Heart left ventricle (tissue), 16 donors: ENCODE measurements at regions not wholly inside any gene's neighbourhood (a gene's known extent, or its start where the extent isn't known, plus 50 kb on each side); places are given as distances from the start of the nearest gene placed in this dataset.
A peak's percentile ranks its signal among the peaks of the same experiment; 100 is the strongest.
"Not testable (repeated sequence)": the region's sequence is repeated elsewhere in the genome, so short reads cannot be mapped to it uniquely, and the experiment has no call there.

ENCODE experiments used
- ATAC-seq, 4 donors: fragments of 200-7000 bp; cut with Tn5 transposase; one replicate each; pipeline ENCODE4 v1.9.1; 2020 to 2022; ENCODE audit warnings: moderate library complexity in 4 of 4, mild to moderate bottlenecking in 3 of 4, moderate number of reproducible peaks in 1 of 4
- DNase-seq, 5 donors: peaks; one replicate each; pipeline ENCODE4 v3.0.0-alpha.2; 2020
- H3K27ac ChIP-seq, 12 donors: fragments of 200-600 bp; sonication (generic) in 4 of 12; one replicate each; pipeline versions ENCODE4 v1.5.0 to v1.8.0; 2016 to 2022; ENCODE audit warnings: mild to moderate bottlenecking in 2 of 12
- H3K27me3 ChIP-seq, 9 donors: fragments of 200-600 bp; sonication (generic) in 2 of 9; one replicate each; pipeline versions ENCODE4 v1.5.1 to v1.8.0; 2016 to 2022; ENCODE audit warnings: mild to moderate bottlenecking in 3 of 9
- H3K36me3 ChIP-seq, 9 donors: fragments of 200-600 bp; sonication (generic) in 2 of 9; one replicate each; pipeline versions ENCODE4 v1.5.0 to v1.8.0; 2018 to 2022; ENCODE audit warnings: mild to moderate bottlenecking in 2 of 9
- H3K4me1 ChIP-seq, 12 donors: fragments of 200-600 bp; sonication (generic) in 4 of 12; one replicate each; pipeline versions ENCODE4 v1.5.0 to v1.8.0; 2016 to 2022; ENCODE audit warnings: mild to moderate bottlenecking in 3 of 12
- H3K4me3 ChIP-seq, 12 donors: fragments of 200-600 bp; sonication (generic) in 4 of 12; one replicate each; pipeline versions ENCODE4 v1.5.0 to v1.8.0; 2017 to 2022; ENCODE audit warnings: mild to moderate bottlenecking in 9 of 12, moderate library complexity in 4 of 12
- H3K9me3 ChIP-seq, 12 donors: fragments of 200-600 bp; sonication (generic) in 4 of 12; one replicate each; pipeline versions ENCODE4 v1.5.0 to v1.8.0; 2016 to 2022; ENCODE audit warnings: mild to moderate bottlenecking in 1 of 12
- POLR2A ChIP-seq, 2 donors: fragments of 450-650 bp; IDR thresholded peaks; one replicate each; pipeline ENCODE4 v1.6.1; 2017; ENCODE audit warnings: antibody characterized with exemption in 2 of 2, mild to moderate bottlenecking in 2 of 2, moderate library complexity in 2 of 2
- WGBS, 4 donors: extraction: QIAGEN DNeasy Blood & Tissue Kit in 2 of 4; methylation state at CpG; one replicate each; pipeline versions ENCODE4 v1.1.5 to v1.1.7; 2013 to 2018; 5-methylcytosine and 5-hydroxymethylcytosine counted together
- intact Hi-C, 10 donors: fragments of 100-400 bp; cut with DNase I; formaldehyde crosslinking; loops; one replicate each; pipeline versions ENCODE4 v1.11.1 to v1.14.2; 2022
- TF ChIP-seq, protein P1 (sequence below), 12 donors: fragments of 200-600 bp; sonication (generic) in 4 of 12; IDR thresholded peaks; one replicate each; pipeline versions ENCODE4 v1.5.0 to v1.8.0; 2018 to 2022; ENCODE audit warnings: antibody characterized with exemption in 12 of 12, mild to moderate bottlenecking in 5 of 12
- donor health status: ischemic (EF 13 %, LVEDD 7.1; RV severe dilation, severe dysfunction).
- donor health status: healthy with polysubstance abuse.
- donor health status: DM: no; HTN: yes; CAD: no.
- donor health status: DM: no; HTN: no; CAD: no.
- donor health status: ischemic (EF 25% LVEDD 6.9; RV normal size, moderate dysfunction).
- donor health status: ischemic (EF 25% LVEDD 5.7; RV mildly dilated, moderate dysfunction).
- donor health status: healthy.
- donor health status: DM: yes; HTN: yes; CAD: no.
- donor health status: ischemic (EF 35%, LVEDD 5.7; RV mildly dilated, moderate dysfunction).
- donor health status: nonischemic (EF 11% LVEDD 7.7; RV severe dilation, severe dysfunction).
- donor health status: DM: yes; HTN: yes; CAD: no.
- donor health status: PGD.
- donor health status: ischemic (EF 29% LVEDD 5.4; RV normal size, mild dysfunction).
- donor health status: nonischemic (EF 23%, LVEDD 6.1; RV moderate dilation, normal function).

DNA sequence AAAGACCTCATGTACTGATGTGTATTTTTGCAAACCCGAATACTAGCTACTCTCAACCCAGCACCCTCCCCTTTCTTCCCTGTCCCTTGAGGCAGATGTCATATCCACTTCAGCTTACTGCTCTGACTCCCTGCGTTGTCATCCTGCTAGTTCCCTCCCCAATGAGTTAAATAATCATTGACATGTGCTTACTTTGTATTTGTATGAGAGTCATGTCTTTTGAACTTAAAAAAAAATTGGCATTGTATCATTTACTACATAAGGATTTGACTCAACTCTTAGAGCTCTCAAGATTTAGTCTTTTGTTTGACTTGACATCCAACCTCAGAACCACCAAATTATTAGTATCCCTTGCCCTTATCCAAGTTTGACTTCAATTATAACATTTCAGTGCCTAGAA, 219.7 kb upstream of the TUT7 start:
- no peaks in the 10 kb centered on the region for H3K27me3 ChIP-seq
- WGBS, 4 donors = 67 to 84% (median 73%) methylated on average over 2 of the region's 2 CpGs
- DNase-seq = no peak
- peaks cover 0 to 18% (median 14%) of the 10 kb centered on the region in 12 donors for H3K4me1 ChIP-seq
- no peak overlapping the region for H3K4me3 ChIP-seq
- no peak for ATAC-seq
- peaks cover 0 to 9% (median 0%) of the 10 kb centered on the region in 12 donors for H3K9me3 ChIP-seq
- intact Hi-C loops = no loop called here
- no peaks in the 10 kb centered on the region for H3K36me3 ChIP-seq
- H3K27ac ChIP-seq = no peak overlapping the region
- TF ChIP-seq POLR2A (IDR thresholded peaks at IDR 0.05) = no peak
- TF ChIP-seq, protein P1, sequence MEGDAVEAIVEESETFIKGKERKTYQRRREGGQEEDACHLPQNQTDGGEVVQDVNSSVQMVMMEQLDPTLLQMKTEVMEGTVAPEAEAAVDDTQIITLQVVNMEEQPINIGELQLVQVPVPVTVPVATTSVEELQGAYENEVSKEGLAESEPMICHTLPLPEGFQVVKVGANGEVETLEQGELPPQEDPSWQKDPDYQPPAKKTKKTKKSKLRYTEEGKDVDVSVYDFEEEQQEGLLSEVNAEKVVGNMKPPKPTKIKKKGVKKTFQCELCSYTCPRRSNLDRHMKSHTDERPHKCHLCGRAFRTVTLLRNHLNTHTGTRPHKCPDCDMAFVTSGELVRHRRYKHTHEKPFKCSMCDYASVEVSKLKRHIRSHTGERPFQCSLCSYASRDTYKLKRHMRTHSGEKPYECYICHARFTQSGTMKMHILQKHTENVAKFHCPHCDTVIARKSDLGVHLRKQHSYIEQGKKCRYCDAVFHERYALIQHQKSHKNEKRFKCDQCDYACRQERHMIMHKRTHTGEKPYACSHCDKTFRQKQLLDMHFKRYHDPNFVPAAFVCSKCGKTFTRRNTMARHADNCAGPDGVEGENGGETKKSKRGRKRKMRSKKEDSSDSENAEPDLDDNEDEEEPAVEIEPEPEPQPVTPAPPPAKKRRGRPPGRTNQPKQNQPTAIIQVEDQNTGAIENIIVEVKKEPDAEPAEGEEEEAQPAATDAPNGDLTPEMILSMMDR (IDR thresholded peaks at IDR 0.05) = no peak

DNA sequence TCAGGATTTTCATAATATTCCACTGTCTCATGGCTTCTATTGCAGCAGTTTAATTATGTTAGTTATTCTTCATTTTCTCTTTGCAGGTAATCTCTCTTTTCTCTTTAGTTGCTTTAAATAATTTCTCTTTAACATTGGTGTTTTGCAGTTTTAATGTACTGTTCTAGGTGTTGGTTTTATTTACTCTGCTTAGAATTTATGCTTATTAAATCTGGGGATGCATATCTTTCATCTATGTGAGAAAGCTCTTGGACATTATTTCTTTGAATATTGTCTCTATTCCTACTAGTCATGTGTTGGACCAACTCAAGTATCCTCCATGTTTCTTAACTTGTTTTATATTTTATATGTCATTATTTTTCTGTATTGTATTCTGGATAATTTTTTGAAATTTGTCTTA, 218.7 kb upstream of the TUT7 start:
- H3K36me3 ChIP-seq = no peaks in the 10 kb centered on the region
- H3K27me3 ChIP-seq = no peaks in the 10 kb centered on the region
- DNase-seq (no peak), ATAC-seq (no peak)
- peaks cover 0 to 18% (median 14%) of the 10 kb centered on the region in 12 donors for H3K4me1 ChIP-seq
- TF ChIP-seq, protein P1 (IDR thresholded peaks at IDR 0.05) = no peak
- TF ChIP-seq POLR2A (IDR thresholded peaks at IDR 0.05) = no peak
- no peak overlapping the region for H3K4me3 ChIP-seq
- peaks cover 0 to 18% (median 0%) of the 10 kb centered on the region in 12 donors for H3K9me3 ChIP-seq
- intact Hi-C loops = no loop called here
- H3K27ac ChIP-seq = no peak overlapping the region

DNA sequence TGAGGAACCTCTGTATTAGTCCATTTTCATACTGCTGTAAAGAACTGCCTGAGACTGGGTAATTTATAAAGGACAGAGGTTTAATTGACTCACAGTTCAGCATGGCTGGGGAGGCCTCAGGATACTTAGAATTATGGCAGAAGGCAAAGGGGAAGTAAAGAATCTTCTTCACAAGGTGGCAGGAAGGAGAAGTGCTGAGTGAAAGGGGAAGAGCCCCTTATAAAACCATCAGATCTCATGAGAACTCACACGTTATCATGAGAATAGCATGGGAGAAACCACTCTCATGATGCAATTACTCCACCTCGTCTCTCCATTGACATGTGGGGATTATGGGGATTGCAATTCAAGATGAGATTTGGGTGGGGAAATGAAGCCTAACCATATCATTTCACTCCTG, 211.4 kb upstream of the TUT7 start:
- intact Hi-C loops, H3K27me3 ChIP-seq: not testable (repeated sequence)
- 75 to 79% (median 76%) methylated on average over 2 of the region's 2 CpGs for WGBS, 4 donors

DNA sequence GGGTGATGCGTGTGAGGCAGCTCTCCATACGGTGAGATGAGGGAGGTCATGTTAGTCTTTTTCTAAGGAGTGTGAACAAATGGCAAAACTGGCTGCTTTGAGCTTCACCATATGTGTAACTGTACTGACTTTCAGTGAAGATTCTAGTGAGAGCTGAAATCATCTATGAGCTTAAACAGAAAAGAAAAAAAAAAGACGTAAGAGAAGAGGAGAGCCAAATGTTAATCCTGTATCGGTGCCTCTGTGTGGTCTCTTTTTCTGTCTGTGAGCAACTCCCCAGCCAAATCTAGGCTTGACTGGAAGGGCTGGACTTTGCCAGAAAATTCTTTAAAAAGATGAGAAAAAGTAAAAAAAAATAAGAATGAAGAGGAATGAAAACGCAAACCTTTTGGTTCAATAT, 209.7 kb upstream of the TUT7 start:
- H3K9me3 ChIP-seq = peaks cover 0 to 29% (median 0%) of the 10 kb centered on the region in 12 donors
- intact Hi-C loops = no loop called here
- H3K27me3 ChIP-seq = no peaks in the 10 kb centered on the region
- DNase-seq (no peak), ATAC-seq (no peak)
- no peaks in the 10 kb centered on the region for H3K4me1 ChIP-seq
- peak overlapping the region in 1 of 12 donors; percentile 19 for H3K27ac ChIP-seq
- no peak overlapping the region for H3K4me3 ChIP-seq
- no peak for TF ChIP-seq POLR2A (IDR thresholded peaks at IDR 0.05)
- TF ChIP-seq, protein P1 (IDR thresholded peaks at IDR 0.05) = no peak
- H3K36me3 ChIP-seq = no peaks in the 10 kb centered on the region
- WGBS, 4 donors = 75 to 84% (median 77%) methylated on average over 5 of the region's 5 CpGs

More for the DNA sequence above, 211.4 kb upstream of the TUT7 start:
- not testable (repeated sequence) for H3K36me3 ChIP-seq, ATAC-seq, DNase-seq, H3K4me1 ChIP-seq, H3K27ac ChIP-seq, H3K4me3 ChIP-seq
- peaks cover 0 to 38% (median 0%) of the 10 kb centered on the region in 12 donors for H3K9me3 ChIP-seq

DNA sequence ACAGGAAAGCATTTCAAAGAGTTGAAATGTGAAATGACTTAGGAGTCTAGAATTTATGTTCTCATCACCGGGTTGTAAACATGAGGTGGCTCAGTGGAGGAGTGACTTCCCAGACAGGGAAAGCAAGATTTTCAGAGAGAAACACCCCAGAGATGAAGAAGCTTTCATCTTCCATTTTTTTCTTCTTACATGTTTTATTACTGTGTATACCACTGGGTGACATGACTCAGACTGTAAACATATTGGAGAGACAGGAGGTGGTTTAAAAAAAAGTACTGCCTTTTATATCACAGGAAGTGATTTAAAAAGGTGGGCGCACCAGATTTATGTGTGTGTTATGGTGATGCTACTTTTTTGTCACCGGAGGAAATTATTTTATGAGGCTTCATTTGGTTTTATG, 209.1 kb upstream of the TUT7 start:
- no peaks in the 10 kb centered on the region for H3K36me3 ChIP-seq
- peak overlapping the region in 1 of 12 donors; percentile 19 for H3K27ac ChIP-seq
- 64 to 78% (median 66%) methylated on average over 3 of the region's 3 CpGs for WGBS, 4 donors
- no peak overlapping the region for H3K4me3 ChIP-seq
- TF ChIP-seq POLR2A (IDR thresholded peaks at IDR 0.05) = no peak
- TF ChIP-seq, protein P1 (IDR thresholded peaks at IDR 0.05) = no peak
- intact Hi-C loops = no loop called here
- no peaks in the 10 kb centered on the region for H3K4me1 ChIP-seq
- ATAC-seq (no peak), DNase-seq (no peak)
- peaks cover 0 to 24% (median 0%) of the 10 kb centered on the region in 12 donors for H3K9me3 ChIP-seq
- no peaks in the 10 kb centered on the region for H3K27me3 ChIP-seq
